Mesenchymal stem cell (in vitro differentiated cells and primary cell): ENCODE measurements at regions not wholly inside any gene's neighbourhood (a gene's known extent, or its start where the extent isn't known, plus 50 kb on each side); places are given as distances from the start of the nearest gene placed in this dataset.

Experiments
- DNase-seq: peaks from one replicate; pipeline ENCODE4 v3.0.0-alpha.2; 2013
- H2AFZ ChIP-seq: one replicate; pipeline ENCODE4 v1.6.1; 2013; ENCODE audit warnings: low read depth, mild to moderate bottlenecking, control low read depth, inconsistent platforms, low read length, moderate library complexity
- H2AK5ac ChIP-seq: 2 replicates; pipeline ENCODE4 v1.6.1; 2013; ENCODE audit warnings: low read length, moderate library complexity, mild to moderate bottlenecking, inconsistent platforms; ENCODE audit not compliant: severe bottlenecking
- H2BK120ac ChIP-seq: one replicate; pipeline ENCODE4 v1.6.1; 2013; ENCODE audit warnings: low read depth, mild to moderate bottlenecking, inconsistent platforms, low read length, moderate library complexity
- H2BK12ac ChIP-seq, 2 experiments: one replicate each; pipeline ENCODE4 v1.6.1; 2013; ENCODE audit warnings: inconsistent platforms in 2 of 2, low read length in 2 of 2, mild to moderate bottlenecking in 2 of 2, moderate library complexity in 2 of 2, control low read depth in 1 of 2
- H2BK15ac ChIP-seq: one replicate; pipeline ENCODE4 v1.6.1; 2013; ENCODE audit warnings: mild to moderate bottlenecking, low read depth, inconsistent platforms; ENCODE audit not compliant: poor library complexity, severe bottlenecking
- H2BK5ac ChIP-seq: 2 replicates; pipeline ENCODE4 v1.6.1; 2013; ENCODE audit warnings: low read depth, mild to moderate bottlenecking, low read length, control low read depth, inconsistent platforms; ENCODE audit not compliant: poor library complexity, severe bottlenecking
- H3K14ac ChIP-seq, 2 experiments: one replicate each; pipeline ENCODE4 v1.6.1; 2013; ENCODE audit warnings: inconsistent platforms in 2 of 2, low read length in 2 of 2, control low read depth in 1 of 2, mild to moderate bottlenecking in 1 of 2, moderate library complexity in 1 of 2
- H3K18ac ChIP-seq, 2 experiments: one replicate each; pipeline ENCODE4 v1.6.1; 2013; ENCODE audit warnings: inconsistent platforms in 2 of 2, low read length in 2 of 2, control low read depth in 1 of 2, low read depth in 1 of 2, mild to moderate bottlenecking in 1 of 2
- H3K23ac ChIP-seq, 2 experiments: one replicate each; pipeline ENCODE4 v1.6.1; 2013; ENCODE audit warnings: inconsistent platforms in 2 of 2, low read length in 2 of 2, mild to moderate bottlenecking in 2 of 2, moderate library complexity in 2 of 2, control low read depth in 1 of 2
- H3K27ac ChIP-seq: 2 replicates; pipeline ENCODE4 v1.5.1; 2013; ENCODE audit warnings: mild to moderate bottlenecking, moderate library complexity, low read length, control low read depth, inconsistent platforms; ENCODE audit not compliant: poor library complexity, severe bottlenecking
- H3K27me3 ChIP-seq, 2 experiments: 2 replicates each; pipeline versions ENCODE4 v1.6.1 to v1.7.0; 2013; ENCODE audit warnings: low read length in 2 of 2, mild to moderate bottlenecking in 2 of 2, moderate library complexity in 2 of 2, control low read depth in 1 of 2, inconsistent platforms in 1 of 2; ENCODE audit not compliant: control insufficient read depth in 1 of 2, insufficient read depth in 1 of 2
- H3K36me3 ChIP-seq, 2 experiments: 2 replicates each; pipeline versions ENCODE4 v1.6.1 to v1.7.0; 2013; ENCODE audit warnings: low read length in 2 of 2, control low read depth in 1 of 2, inconsistent platforms in 1 of 2, low read depth in 1 of 2, mild to moderate bottlenecking in 1 of 2; ENCODE audit not compliant: insufficient read depth in 2 of 2, control insufficient read depth in 1 of 2
- H3K4ac ChIP-seq, 2 experiments: one replicate each; pipeline ENCODE4 v1.6.1; 2013; ENCODE audit warnings: inconsistent platforms in 2 of 2, low read length in 2 of 2, mild to moderate bottlenecking in 2 of 2, moderate library complexity in 2 of 2, control low read depth in 1 of 2, low read depth in 1 of 2
- H3K4me1 ChIP-seq: 2 replicates; pipeline ENCODE4 v1.6.1; 2013; ENCODE audit warnings: low read depth, low read length, control low read depth; ENCODE audit not compliant: control insufficient read depth, insufficient read depth
- H3K4me2 ChIP-seq: 2 replicates; pipeline ENCODE4 v1.6.1; 2013; ENCODE audit warnings: low read length, mild to moderate bottlenecking, inconsistent platforms; ENCODE audit not compliant: poor library complexity, severe bottlenecking
- H3K4me3 ChIP-seq, 2 experiments: 2 replicates each; pipeline versions ENCODE4 v1.5.1 to v1.7.0; 2013; ENCODE audit warnings: low read length in 2 of 2, mild to moderate bottlenecking in 2 of 2, control low read depth in 1 of 2, low read depth in 1 of 2; ENCODE audit not compliant: insufficient read depth in 1 of 2
- H3K79me1 ChIP-seq: replicated peaks from 2 replicates; pipeline ENCODE4 v1.6.1; 2013; ENCODE audit warnings: mild to moderate bottlenecking, control low read depth, low read length, inconsistent platforms; ENCODE audit not compliant: poor library complexity, severe bottlenecking
- H3K9ac ChIP-seq: 2 replicates; pipeline ENCODE4 v1.7.0; 2013; ENCODE audit warnings: mild to moderate bottlenecking, low read length, moderate library complexity
- H3K9me3 ChIP-seq: 2 replicates; pipeline ENCODE4 v1.7.0; 2013; ENCODE audit warnings: mild to moderate bottlenecking, low read length; ENCODE audit not compliant: control insufficient read depth
- H4K8ac ChIP-seq: one replicate; pipeline ENCODE4 v1.6.1; 2013; ENCODE audit warnings: inconsistent platforms, mild to moderate bottlenecking, low read length, moderate library complexity
- H4K91ac ChIP-seq: one replicate; pipeline ENCODE4 v1.6.1; 2013; ENCODE audit warnings: mild to moderate bottlenecking, low read length, inconsistent platforms
- WGBS: methylation state at CpG from one replicate; pipeline ENCODE4 v1.1.7; 2013; ENCODE audit warnings: mixed read lengths; 5-methylcytosine and 5-hydroxymethylcytosine counted together

DNA sequence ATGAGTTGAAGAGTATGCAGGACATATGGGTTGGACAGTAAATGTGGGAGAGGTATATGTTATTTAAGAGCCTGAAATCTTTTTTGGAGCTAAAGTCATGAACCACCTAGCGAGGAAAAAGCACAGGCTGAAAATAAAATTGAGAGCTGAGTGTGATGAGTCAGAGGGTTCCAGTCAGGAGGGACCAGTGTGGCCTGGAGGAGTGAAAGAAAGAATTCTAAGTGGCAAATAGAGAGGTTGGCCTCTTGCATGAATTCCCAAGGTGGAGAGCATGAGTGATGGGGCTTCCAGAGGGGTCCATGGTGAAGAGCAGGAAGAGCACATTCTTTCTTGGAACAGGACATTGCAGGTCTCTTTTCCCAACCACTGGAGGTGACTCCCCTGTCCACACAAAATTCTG is 282.6 kb downstream of the TDRD15 start:
- Histone ChIP-seq H3K9me3 (no peaks in the 10 kb centered on the region), H2AK5ac (no peak overlapping the region), H2BK12ac (no peak overlapping the region)

GRCh38 chr2:21406911-21407310 is 283.1 kb downstream of the TDRD15 start:
- H3K79me1 ChIP-seq = no peaks in the 10 kb centered on the region
- no peak overlapping the region for H3K4ac ChIP-seq
- no peak overlapping the region for H3K23ac ChIP-seq
- no peak overlapping the region for H3K4me3 ChIP-seq
- no peak overlapping the region for H3K9ac ChIP-seq
- no peak overlapping the region for H4K8ac ChIP-seq
- H3K9me3 ChIP-seq = no peaks in the 10 kb centered on the region
- no peak overlapping the region for H2AFZ ChIP-seq
- no peaks in the 10 kb centered on the region for H3K36me3 ChIP-seq
- no peak overlapping the region for H3K4me2 ChIP-seq
- H3K18ac ChIP-seq = no peak overlapping the region
- H3K14ac ChIP-seq = no peak overlapping the region
- H2BK5ac ChIP-seq = no peak overlapping the region
- no peak for DNase-seq
- H2BK120ac ChIP-seq = no peak overlapping the region
- H2AK5ac ChIP-seq = no peak overlapping the region
- no peak overlapping the region for H4K91ac ChIP-seq
- no peak overlapping the region for H2BK12ac ChIP-seq
- no peaks in the 10 kb centered on the region for H3K4me1 ChIP-seq
- H2BK15ac ChIP-seq = no peak overlapping the region
- WGBS = 54% methylated on average over 2 of the region's 3 CpGs
- no peaks in the 10 kb centered on the region for H3K27me3 ChIP-seq
- H3K27ac ChIP-seq = no peak overlapping the region

More for the DNA sequence above, 282.6 kb downstream of the TDRD15 start:
- Histone ChIP-seq H3K14ac (no peak overlapping the region), H3K4ac (no peak overlapping the region), H2BK5ac (no peak overlapping the region), H3K27ac (no peak overlapping the region), H2BK15ac (no peak overlapping the region), H3K36me3 (no peaks in the 10 kb centered on the region), H2BK120ac (no peak overlapping the region), H3K23ac (no peak overlapping the region), H3K18ac (no peak overlapping the region), H3K9ac (no peak overlapping the region), H3K4me1 (no peaks in the 10 kb centered on the region), H2AFZ (no peak overlapping the region), H4K91ac (no peak overlapping the region), H3K27me3 (no peaks in the 10 kb centered on the region), H3K4me3 (no peak overlapping the region), H3K79me1 (no peaks in the 10 kb centered on the region), H4K8ac (no peak overlapping the region), H3K4me2 (no peak overlapping the region)
- DNase-seq = no peak
- 67% methylated on average over 1 of the region's 1 CpG for WGBS

- Histone ChIP-seq H3K4me3 (no peak overlapping the region), H3K9ac (no peak overlapping the region), H3K9me3 (no peaks in the 10 kb centered on the region), H3K23ac (no peak overlapping the region), H2BK12ac (no peak overlapping the region), H3K36me3 (no peaks in the 10 kb centered on the region), H3K14ac (no peak overlapping the region), H3K4me1 (no peaks in the 10 kb centered on the region), H3K4ac (no peak overlapping the region), H2BK120ac (peak overlapping the region; percentile 19), H2BK15ac (no peak overlapping the region), H3K4me2 (no peak overlapping the region), H2AFZ (no peak overlapping the region), H4K8ac (no peak overlapping the region), H3K79me1 (no peaks in the 10 kb centered on the region), H2BK5ac (no peak overlapping the region), H3K27me3 (no peaks in the 10 kb centered on the region), H2AK5ac (no peak overlapping the region), H3K27ac (no peak overlapping the region), H3K18ac (no peak overlapping the region), H4K91ac (no peak overlapping the region)
- WGBS = 100% methylated on average over 1 of the region's 1 CpG
- no peak for DNase-seq
Measured at GRCh38 chr2:21407851-21408250, 284.1 kb downstream of the TDRD15 start.

GRCh38 chr2:21411741-21412140 is 288.0 kb downstream of the TDRD15 start:
- H3K4me2 ChIP-seq = no peak overlapping the region
- no peak overlapping the region for H2AK5ac ChIP-seq
- H3K27me3 ChIP-seq = no peaks in the 10 kb centered on the region
- H3K4me1 ChIP-seq = no peaks in the 10 kb centered on the region
- no peak overlapping the region for H3K14ac ChIP-seq
- peak overlapping the region; percentile 23 to 29 for H3K18ac ChIP-seq
- no peak overlapping the region for H3K4me3 ChIP-seq
- no peak overlapping the region for H2BK5ac ChIP-seq
- no peaks in the 10 kb centered on the region for H3K36me3 ChIP-seq
- H3K23ac ChIP-seq = no peak overlapping the region
- H2BK120ac ChIP-seq = peak overlapping the region; percentile 39
- no peak overlapping the region for H2BK15ac ChIP-seq
- no peak for DNase-seq
- no peaks in the 10 kb centered on the region for H3K9me3 ChIP-seq
- no peak overlapping the region for H2BK12ac ChIP-seq
- H3K9ac ChIP-seq = no peak overlapping the region
- no peak overlapping the region for H2AFZ ChIP-seq
- H4K8ac ChIP-seq = no peak overlapping the region
- no peak overlapping the region for H4K91ac ChIP-seq
- no peak overlapping the region for H3K27ac ChIP-seq
- H3K79me1 ChIP-seq = no peaks in the 10 kb centered on the region
- 55% methylated on average over 5 of the region's 5 CpGs for WGBS
- H3K4ac ChIP-seq = peak overlapping the region in 1 of 2 experiments; percentile 48
